HG03565 (cell line): ENCODE measurements at regions not wholly inside any gene's neighbourhood (a gene's known extent, or its start where the extent isn't known, plus 50 kb on each side); places are given as distances from the start of the nearest gene placed in this dataset.
"Not testable (repeated sequence)": the region's sequence is repeated elsewhere in the genome, so short reads cannot be mapped to it uniquely, and the experiment has no call there.

Source experiments
- ATAC-seq: cut with Tn5 transposase; IDR thresholded peaks from one replicate; pipeline ENCODE4 v1.9.1; 2021; ENCODE audit warnings: mild to moderate bottlenecking, moderate library complexity; ENCODE audit not compliant: unreplicated experiment

DNA sequence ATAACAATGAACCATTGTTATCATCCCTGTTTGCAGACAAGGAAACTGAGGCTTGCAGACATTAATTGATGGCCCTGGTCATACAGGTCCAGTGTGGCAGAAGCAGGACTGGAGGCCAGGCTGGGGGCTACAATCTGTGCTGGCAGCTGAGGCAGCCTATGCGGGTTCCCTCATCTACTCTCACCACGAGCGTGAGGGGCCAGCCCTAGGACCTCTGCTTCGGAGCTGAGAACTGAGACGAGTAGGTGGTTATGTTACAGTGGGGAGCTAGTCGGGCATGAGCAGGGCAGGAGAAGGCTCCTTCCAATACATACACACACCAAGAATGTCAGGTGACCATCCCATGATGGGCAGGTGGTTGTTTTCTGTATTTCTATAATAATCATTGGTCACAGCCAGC lies 82.2 kb upstream of the ASB18 start:
- ATAC-seq, result no peak

GRCh38 chr2:236348279-236348678 lies 84.1 kb upstream of the ASB18 start:
- no peak for ATAC-seq

DNA sequence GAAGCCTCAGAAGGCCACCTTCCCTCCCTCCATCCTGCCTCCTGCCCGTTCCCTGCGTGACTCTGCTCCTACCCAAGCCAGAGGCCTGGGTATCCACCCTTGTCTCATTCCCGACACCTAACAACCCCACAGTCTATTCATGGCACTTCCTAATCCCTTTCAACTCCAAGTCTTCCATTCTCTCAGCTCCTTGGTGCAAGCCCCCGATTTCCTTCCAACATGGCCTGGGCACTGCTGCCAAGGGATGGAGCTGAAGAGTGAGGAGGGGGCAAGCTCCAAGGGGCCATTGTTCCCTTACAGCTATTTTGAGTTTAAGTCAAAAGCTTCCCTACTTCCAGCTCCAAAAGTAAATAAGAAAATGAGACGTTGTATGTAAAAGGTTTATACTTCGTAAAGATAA lies 84.8 kb upstream of the ASB18 start:
- ATAC-seq, result no peak

DNA sequence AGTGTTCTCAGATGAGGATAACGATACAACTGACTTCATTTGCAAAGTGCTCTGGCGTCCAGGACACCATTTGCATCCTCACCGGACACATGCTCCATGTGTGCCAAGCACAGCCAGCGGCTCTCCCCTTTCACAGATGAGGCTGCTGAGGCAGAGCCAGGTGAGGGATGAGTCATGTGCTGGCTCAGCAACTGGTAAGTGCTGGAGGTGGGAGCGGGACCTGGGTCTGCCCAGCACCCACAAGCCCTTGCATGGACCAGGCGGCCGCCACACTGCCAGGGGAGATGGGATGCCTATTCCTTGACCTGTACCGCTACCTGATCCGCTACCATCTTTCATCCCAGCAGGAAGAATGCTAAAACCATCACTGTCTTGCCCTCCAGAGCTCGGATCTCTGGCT lies 86.2 kb upstream of the ASB18 start:
- ATAC-seq, result no peak

DNA sequence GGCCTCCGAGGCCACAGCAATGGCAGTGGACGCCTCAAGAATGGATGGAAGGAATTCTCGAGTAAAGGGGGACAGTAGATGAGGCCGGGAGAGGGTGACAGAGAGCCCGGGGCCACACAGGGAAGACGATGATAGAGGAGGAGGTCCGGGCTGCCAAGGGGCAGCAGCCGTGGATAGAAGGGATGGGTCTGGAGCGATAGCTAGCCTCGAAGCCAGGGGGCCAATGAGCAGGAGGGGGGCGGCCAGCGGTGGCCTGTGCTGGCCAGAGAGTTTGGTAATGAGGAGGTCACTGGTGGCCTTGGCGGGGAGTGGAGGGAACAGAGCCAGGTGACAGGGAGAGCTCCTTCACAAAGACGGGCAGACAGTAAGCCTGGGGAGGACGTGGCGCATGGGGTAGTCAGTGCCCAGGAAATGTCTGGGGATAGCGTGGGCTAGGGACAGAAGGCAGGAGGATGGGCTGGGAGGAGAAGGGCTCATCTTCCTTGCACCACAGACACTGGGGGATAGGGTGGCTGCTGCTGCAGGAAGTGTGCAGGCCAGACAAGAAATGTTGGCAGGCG lies 87.8 kb upstream of the ASB18 start:
- no peak for ATAC-seq

DNA sequence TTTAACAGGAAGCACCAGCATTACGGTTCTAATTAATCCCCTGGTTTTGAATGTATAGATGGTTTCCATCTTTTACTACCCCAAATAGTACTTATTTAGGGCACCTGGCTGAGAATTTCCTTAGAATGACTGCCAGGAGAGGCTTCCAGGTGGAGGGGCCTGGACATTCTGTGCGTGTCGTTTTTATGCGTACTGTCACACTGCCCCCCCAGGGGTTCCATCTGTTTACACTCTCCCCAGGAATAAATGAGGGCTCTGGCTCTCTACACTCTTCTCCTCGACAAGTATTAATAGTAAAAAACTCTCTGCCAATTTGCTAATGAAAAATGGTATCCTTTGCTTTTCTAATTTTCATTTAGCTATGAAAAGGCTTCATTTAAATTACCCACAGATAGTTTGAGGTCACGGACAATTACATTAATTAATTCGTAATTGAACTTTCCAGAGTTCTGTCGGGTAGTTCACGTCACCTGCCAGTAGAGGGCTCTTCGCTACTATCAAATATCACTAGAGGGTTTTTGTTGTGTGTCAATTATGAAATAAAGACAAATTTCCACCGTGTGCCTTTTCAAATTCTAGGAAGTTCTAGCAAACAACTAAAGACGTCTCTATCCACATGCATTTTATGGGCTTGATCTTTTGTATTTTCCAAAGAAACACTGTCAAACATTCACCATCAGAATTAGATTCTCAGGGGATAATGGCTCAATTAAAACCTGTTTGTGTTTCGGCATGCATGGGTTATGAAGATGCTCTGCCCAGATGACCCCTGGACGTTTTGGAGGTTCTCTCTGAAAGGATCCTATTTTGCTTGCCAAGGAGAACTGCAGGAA lies 88.8 kb upstream of the ASB18 start:
- ATAC-seq, result no peak

- ATAC-seq, result no peak
These were observed 89.4 kb upstream of the ASB18 start for GRCh38 chr2:236353594-236353942.

GRCh38 chr2:236354056-236354940 lies 90.1 kb upstream of the ASB18 start:
- no peak for ATAC-seq

GRCh38 chr2:236354973-236355595 lies 90.9 kb upstream of the ASB18 start:
- no peak for ATAC-seq

DNA sequence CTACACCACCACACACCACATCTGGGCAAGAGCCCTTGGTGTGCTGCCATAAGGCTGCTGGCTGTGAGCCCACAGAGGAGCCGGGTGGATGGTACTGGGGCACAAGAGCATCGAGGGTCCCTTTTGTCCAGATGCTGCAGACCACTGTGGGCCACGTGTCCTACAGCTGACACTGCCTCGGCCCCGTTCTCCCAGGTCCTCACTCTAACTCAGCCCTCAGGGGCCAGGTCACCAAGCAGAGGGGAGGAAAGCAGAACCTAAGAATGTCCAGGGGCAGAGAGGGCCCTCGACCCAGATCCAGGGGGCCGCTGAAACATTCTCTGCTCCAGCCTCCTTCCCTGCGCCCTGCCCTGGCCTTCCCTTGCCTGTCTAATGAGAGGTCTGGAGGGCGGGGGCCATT lies 91.7 kb upstream of the ASB18 start:
- ATAC-seq, result no peak

- ATAC-seq, result not testable (repeated sequence)
These were observed 92.1 kb upstream of the ASB18 start for GRCh38 chr2:236356321-236356720.

GRCh38 chr2:236358482-236358881 lies 94.3 kb upstream of the ASB18 start:
- ATAC-seq, result not testable (repeated sequence)

- ATAC-seq, result no peak
These were observed 95.3 kb upstream of the ASB18 start for GRCh38 chr2:236359426-236360045.

- no peak for ATAC-seq
These were observed 96.3 kb upstream of the ASB18 start for GRCh38 chr2:236360496-236360895.

- ATAC-seq, result no peak
These were observed 99.6 kb upstream of the ASB18 start for GRCh38 chr2:236363711-236364277.

DNA sequence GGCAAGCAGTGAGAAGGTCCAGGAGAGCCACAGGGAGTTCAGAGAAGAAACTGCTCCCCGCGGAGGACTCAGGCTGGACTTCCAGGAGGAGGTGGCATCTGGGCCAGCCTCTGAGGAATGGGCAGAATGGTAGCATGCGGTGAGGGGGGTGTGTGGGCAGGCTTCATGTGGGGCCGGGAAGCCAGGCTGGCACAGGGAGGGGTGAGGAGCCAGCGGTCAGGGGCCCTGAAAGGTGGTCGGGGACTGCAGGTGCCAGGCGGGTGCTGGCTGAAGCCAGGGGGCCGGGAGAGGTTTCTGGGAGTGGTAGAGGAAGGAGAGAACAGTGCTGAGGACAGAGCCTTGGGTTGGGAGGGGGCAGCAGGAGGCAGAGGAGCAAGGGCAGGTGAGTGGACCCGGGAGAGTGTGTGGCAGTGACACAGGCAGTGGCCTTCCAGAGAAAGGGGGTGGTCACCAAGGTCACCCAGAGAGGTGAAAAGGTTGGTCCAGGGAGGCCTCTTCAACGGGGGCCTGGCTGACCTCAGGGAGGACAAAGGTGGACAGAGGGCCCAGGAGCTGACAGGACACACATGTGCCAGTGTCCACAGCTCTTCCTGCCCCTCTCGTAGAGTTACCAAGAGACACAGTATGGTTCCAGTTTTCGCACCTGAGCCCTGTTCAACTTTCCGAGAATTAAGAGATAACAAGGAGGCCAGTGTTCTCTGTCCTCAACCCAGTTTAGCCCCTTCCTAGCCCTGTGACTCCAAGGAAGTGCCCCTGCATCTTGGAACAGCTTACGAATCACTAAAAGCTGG lies 101.2 kb upstream of the ASB18 start:
- no peak for ATAC-seq

DNA sequence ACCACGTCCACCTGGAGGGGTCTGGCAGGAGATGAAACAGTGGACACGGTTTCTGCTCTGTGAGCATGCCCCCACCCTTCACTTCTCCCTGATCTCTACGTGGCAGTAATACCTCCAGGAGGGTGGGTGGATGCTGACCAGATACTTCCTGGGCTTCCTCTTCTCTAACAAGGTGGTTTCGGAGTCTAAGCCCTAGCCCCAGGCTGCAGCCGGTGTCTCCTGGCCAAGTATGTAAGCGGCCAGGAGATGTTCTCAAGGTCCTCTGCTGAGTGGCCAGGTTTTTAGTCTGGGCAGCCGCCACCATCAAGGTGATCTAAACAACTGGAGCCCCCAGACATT lies 101.8 kb upstream of the ASB18 start:
- no peak for ATAC-seq

DNA sequence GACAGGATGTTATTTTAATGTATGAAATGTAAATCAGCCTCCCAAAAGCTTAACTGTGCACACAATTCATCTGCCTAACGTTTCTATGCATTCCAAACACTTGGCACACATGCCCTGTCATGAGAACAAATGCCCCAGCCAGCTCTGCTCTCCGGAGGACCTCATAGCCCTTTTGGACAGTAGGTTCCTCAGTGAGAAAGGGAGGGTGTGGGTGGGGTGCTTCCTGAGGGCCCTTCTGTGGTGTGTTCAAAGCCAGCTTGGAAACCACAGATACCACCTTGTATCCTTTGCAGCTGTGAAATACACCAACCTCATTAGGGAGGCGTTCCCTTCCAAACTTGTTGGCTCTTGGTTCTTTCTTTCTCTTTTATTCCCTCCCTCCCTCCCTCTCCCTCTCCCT lies 102.2 kb upstream of the ASB18 start:
- no peak for ATAC-seq

DNA sequence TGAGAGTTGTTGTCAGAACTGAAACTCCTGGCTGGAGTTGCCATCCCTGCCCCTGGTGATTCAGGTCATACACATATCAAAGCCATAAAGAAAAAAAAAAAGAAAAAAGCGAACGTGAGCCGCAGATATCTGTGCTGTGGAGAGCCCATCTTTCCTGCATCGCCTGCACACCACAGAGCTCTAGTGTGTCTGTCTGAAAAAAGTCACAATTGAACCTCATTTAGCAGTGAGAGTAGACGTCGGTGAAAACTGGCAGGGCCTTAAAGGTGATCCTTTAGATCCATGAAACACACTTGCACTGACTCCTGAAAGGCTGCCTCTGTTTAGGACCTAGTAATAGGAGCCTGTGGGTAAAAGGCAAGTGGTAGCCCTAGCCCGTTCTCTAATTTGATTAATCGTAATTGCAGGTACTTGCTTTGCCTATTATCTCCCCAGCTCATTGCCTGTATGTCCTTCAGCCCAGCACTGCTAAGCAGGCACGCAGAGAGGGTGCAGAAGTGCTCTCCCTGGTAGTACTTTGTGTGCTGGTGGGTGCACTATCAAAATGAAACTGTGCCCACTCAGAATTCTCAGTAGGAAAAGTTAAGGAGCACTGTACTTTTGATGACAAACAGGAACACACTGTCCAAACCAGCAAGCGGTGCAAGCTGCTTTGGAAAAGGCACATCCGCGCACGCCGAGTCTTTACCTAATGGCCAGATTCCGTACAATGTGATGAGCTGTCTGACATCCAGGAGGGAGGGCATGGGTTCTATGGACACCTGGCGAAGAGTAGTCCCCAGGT lies 103.5 kb upstream of the ASB18 start:
- ATAC-seq, result no peak
